ENCODE measurements at regions not wholly inside any gene's neighbourhood (a gene's known extent, or its start where the extent isn't known, plus 50 kb on each side); places are given as distances from the start of the nearest gene placed in this dataset.
"Not testable (repeated sequence)": the region's sequence is repeated elsewhere in the genome, so short reads cannot be mapped to it uniquely, and the experiment has no call there.

- DNase-seq (ENCODE audit: low read depth): peak; percentile 75
Measured at GRCh38 chr6:80508885-80509630, 402.6 kb downstream of the BCKDHB start.

GRCh38 chr6:80504882-80505281 lies 398.4 kb downstream of the BCKDHB start:
- DNase-seq (ENCODE audit: low read depth): no peak

GRCh38 chr6:80503660-80504059 lies 397.2 kb downstream of the BCKDHB start:
- no peak for DNase-seq (ENCODE audit: low read depth)

- no peak for DNase-seq (ENCODE audit: low read depth)
Measured at GRCh38 chr6:80502871-80503270, 396.4 kb downstream of the BCKDHB start.

- no peak for DNase-seq (ENCODE audit: low read depth)
Measured at GRCh38 chr6:80501636-80502035, 395.2 kb downstream of the BCKDHB start.

- not testable (repeated sequence) for DNase-seq (ENCODE audit: low read depth)
Measured at GRCh38 chr6:80497696-80498486, 391.4 kb downstream of the BCKDHB start.

GRCh38 chr6:80489911-80490635 lies 383.6 kb downstream of the BCKDHB start:
- no peak for DNase-seq (ENCODE audit: low read depth)

GRCh38 chr6:80488190-80488589 lies 381.7 kb downstream of the BCKDHB start:
- DNase-seq (ENCODE audit: low read depth): no peak

GRCh38 chr6:80485494-80485893 lies 379.0 kb downstream of the BCKDHB start:
- DNase-seq (ENCODE audit: low read depth): not testable (repeated sequence)

GRCh38 chr6:80482056-80482455 lies 375.6 kb downstream of the BCKDHB start:
- no peak for DNase-seq (ENCODE audit: low read depth)

GRCh38 chr6:80480421-80481157 lies 374.1 kb downstream of the BCKDHB start:
- DNase-seq (ENCODE audit: low read depth): no peak

- DNase-seq (ENCODE audit: low read depth): peak; percentile 12
Measured at GRCh38 chr6:80478030-80478429, 371.6 kb downstream of the BCKDHB start.

GRCh38 chr6:80477591-80477990 lies 371.1 kb downstream of the BCKDHB start:
- DNase-seq (ENCODE audit: low read depth): peak; percentile 39

- DNase-seq (ENCODE audit: low read depth): no peak
Measured at GRCh38 chr6:80472271-80472670, 365.8 kb downstream of the BCKDHB start.

- no peak for DNase-seq (ENCODE audit: low read depth)
Measured at GRCh38 chr6:80469977-80470376, 363.5 kb downstream of the BCKDHB start.

GRCh38 chr6:80468398-80468797 lies 361.9 kb downstream of the BCKDHB start:
- DNase-seq (ENCODE audit: low read depth): no peak

- DNase-seq (ENCODE audit: low read depth): no peak
Measured at GRCh38 chr6:80467408-80467807, 360.9 kb downstream of the BCKDHB start.

- no peak for DNase-seq (ENCODE audit: low read depth)
Measured at GRCh38 chr6:80466981-80467380, 360.5 kb downstream of the BCKDHB start.

GRCh38 chr6:80465513-80465912 lies 359.0 kb downstream of the BCKDHB start:
- DNase-seq (ENCODE audit: low read depth): no peak

GRCh38 chr6:80464901-80465300 lies 358.4 kb downstream of the BCKDHB start:
- DNase-seq (ENCODE audit: low read depth): no peak

GRCh38 chr6:80463197-80463596 lies 356.7 kb downstream of the BCKDHB start:
- DNase-seq (ENCODE audit: low read depth): no peak

GRCh38 chr6:80460257-80460865 lies 353.9 kb downstream of the BCKDHB start:
- DNase-seq (ENCODE audit: low read depth): no peak

Measured in amniotic epithelial cell (primary cell).